Gastrocnemius medialis (tissue), 4 donors: ENCODE measurements at regions not wholly inside any gene's neighbourhood (a gene's known extent, or its start where the extent isn't known, plus 50 kb on each side); places are given as distances from the start of the nearest gene placed in this dataset.

Experiments
- CTCF ChIP-seq, 5 experiments: fragments of 450-650 bp in 3 of 5; fragments of 200-600 bp in 2 of 5; sonication (generic) in 2 of 5; IDR thresholded peaks in 4 of 5; conservative IDR thresholded peaks in 1 of 5; 1 replicate in 4 of 5; 2 replicates in 1 of 5; pipeline ENCODE4 v1.5.1; 2016 to 2019; ENCODE audit warnings: antibody characterized with exemption in 5 of 5, mild to moderate bottlenecking in 3 of 5, moderate library complexity in 3 of 5
- POLR2A ChIP-seq, 2 donors: fragments of 450-650 bp; IDR thresholded peaks; one replicate each; pipeline ENCODE4 v1.6.1; 2017; ENCODE audit warnings: antibody characterized with exemption in 2 of 2, mild to moderate bottlenecking in 2 of 2, moderate library complexity in 2 of 2

GRCh38 chr20:10832141-10832540 lies 158.3 kb upstream of the JAG1 start:
- TF ChIP-seq CTCF (IDR thresholded peaks at IDR 0.05 in 4 of 5, conservative IDR thresholded peaks at IDR 0.05 in 1 of 5), result no peak
- no peak for TF ChIP-seq POLR2A (IDR thresholded peaks at IDR 0.05)
